ENCODE measurements at regions not wholly inside any gene's neighbourhood (a gene's known extent, or its start where the extent isn't known, plus 50 kb on each side); places are given as distances from the start of the nearest gene placed in this dataset.
"Not testable (repeated sequence)": the region's sequence is repeated elsewhere in the genome, so short reads cannot be mapped to it uniquely, and the experiment has no call there.

- POLR2A ChIA-PET, result no interaction called here
- CTCF ChIA-PET, result no interaction called here
These were observed 52.9 kb upstream of the IMP4 start for GRCh38 chr2:130289780-130290179.

GRCh38 chr2:130288467-130289403 lies 54.0 kb upstream of the IMP4 start:
- ChIA-PET CTCF (interaction anchor here (0.8 kb wide), 1 partner anchor 43 kb away, joined by 3 read pairs; no protein-coding TSS in a partner anchor), POLR2A (no interaction called here)

- CTCF ChIA-PET, result no interaction called here
- POLR2A ChIA-PET, result no interaction called here
These were observed 55.1 kb upstream of the IMP4 start for GRCh38 chr2:130287656-130288026.

GRCh38 chr2:130286983-130287655 lies 55.6 kb upstream of the IMP4 start:
- ChIA-PET POLR2A (no interaction called here), CTCF (no interaction called here)

- CTCF ChIA-PET, POLR2A ChIA-PET: not testable (repeated sequence)
These were observed 59.3 kb upstream of the IMP4 start for GRCh38 chr2:130283341-130283869.

- CTCF ChIA-PET, result not testable (repeated sequence)
These were observed 63.1 kb upstream of the IMP4 start for GRCh38 chr2:130279551-130279950.

GRCh38 chr2:130268333-130268732 lies 70.1 kb upstream of the TUBA3E start:
- POLR2A ChIA-PET, CTCF ChIA-PET: not testable (repeated sequence)

More at GRCh38 chr2:130279551-130279950, 63.1 kb upstream of the IMP4 start:
- POLR2A ChIA-PET, result not testable (repeated sequence)

- CTCF ChIA-PET, POLR2A ChIA-PET: not testable (repeated sequence)
These were observed 69.3 kb upstream of the TUBA3E start for GRCh38 chr2:130267572-130267971.

GRCh38 chr2:130266836-130267235 lies 68.6 kb upstream of the TUBA3E start:
- POLR2A ChIA-PET, CTCF ChIA-PET: not testable (repeated sequence)

GRCh38 chr2:130265570-130266247 lies 67.5 kb upstream of the TUBA3E start:
- POLR2A ChIA-PET, CTCF ChIA-PET: not testable (repeated sequence)

- POLR2A ChIA-PET, CTCF ChIA-PET: not testable (repeated sequence)
These were observed 66.7 kb upstream of the TUBA3E start for GRCh38 chr2:130264901-130265320.

- ChIA-PET CTCF (no interaction called here), POLR2A (no interaction called here)
These were observed 66.3 kb upstream of the TUBA3E start for GRCh38 chr2:130264501-130264900.

GRCh38 chr2:130264046-130264445 lies 65.8 kb upstream of the TUBA3E start:
- POLR2A ChIA-PET, result no interaction called here
- CTCF ChIA-PET, result no interaction called here

GRCh38 chr2:130263606-130264005 lies 65.4 kb upstream of the TUBA3E start:
- ChIA-PET CTCF (no interaction called here), POLR2A (no interaction called here)

GRCh38 chr2:130261970-130262760 lies 63.9 kb upstream of the TUBA3E start:
- ChIA-PET CTCF (no interaction called here), POLR2A (no interaction called here)

GRCh38 chr2:130261099-130261498 lies 62.9 kb upstream of the TUBA3E start:
- CTCF ChIA-PET, result no interaction called here
- POLR2A ChIA-PET, result no interaction called here

- POLR2A ChIA-PET, result no interaction called here
- CTCF ChIA-PET, result no interaction called here
These were observed 61.4 kb upstream of the TUBA3E start for GRCh38 chr2:130259594-130259993.

- CTCF ChIA-PET, result no interaction called here
- POLR2A ChIA-PET, result no interaction called here
These were observed 60.1 kb upstream of the TUBA3E start for GRCh38 chr2:130258356-130258755.

- POLR2A ChIA-PET, result no interaction called here
- CTCF ChIA-PET, result no interaction called here
These were observed 54.8 kb upstream of the TUBA3E start for GRCh38 chr2:130252880-130253645.
